ENCODE measurements at regions not wholly inside any gene's neighbourhood (a gene's known extent, or its start where the extent isn't known, plus 50 kb on each side); places are given as distances from the start of the nearest gene placed in this dataset.

- DNase-seq, result no peak
Measured at GRCh38 chr20:52540509-52540908, 348.9 kb upstream of the ZFP64 start.

- no peak for DNase-seq
Measured at GRCh38 chr20:52539891-52540290, 348.3 kb upstream of the ZFP64 start.

- no peak for DNase-seq
Measured at GRCh38 chr20:52536841-52537400, 345.3 kb upstream of the ZFP64 start.

- DNase-seq, result no peak
Measured at GRCh38 chr20:52536040-52536439, 344.5 kb upstream of the ZFP64 start.

- DNase-seq, result no peak
Measured at GRCh38 chr20:52534616-52535015, 343.0 kb upstream of the ZFP64 start.

GRCh38 chr20:52533401-52533800 is 341.8 kb upstream of the ZFP64 start:
- DNase-seq, result no peak

- no peak for DNase-seq
Measured at GRCh38 chr20:52532674-52533073, 341.1 kb upstream of the ZFP64 start.

GRCh38 chr20:52530571-52530970 is 339.0 kb upstream of the ZFP64 start:
- no peak for DNase-seq

GRCh38 chr20:52529826-52530225 is 338.2 kb upstream of the ZFP64 start:
- no peak for DNase-seq

- no peak for DNase-seq
Measured at GRCh38 chr20:52524861-52525260, 333.3 kb upstream of the ZFP64 start.

GRCh38 chr20:52518735-52519134 is 327.2 kb upstream of the ZFP64 start:
- no peak for DNase-seq

GRCh38 chr20:52515877-52516276 is 324.3 kb upstream of the ZFP64 start:
- DNase-seq, result no peak

GRCh38 chr20:52500157-52500556 is 308.6 kb upstream of the ZFP64 start:
- no peak for DNase-seq

GRCh38 chr20:52497731-52498130 is 306.2 kb upstream of the ZFP64 start:
- no peak for DNase-seq

- no peak for DNase-seq
Measured at GRCh38 chr20:52496191-52496590, 304.6 kb upstream of the ZFP64 start.

- DNase-seq, result no peak
Measured at GRCh38 chr20:52494244-52494643, 302.7 kb upstream of the ZFP64 start.

GRCh38 chr20:52493171-52493721 is 301.7 kb upstream of the ZFP64 start:
- DNase-seq, result no peak

- no peak for DNase-seq
Measured at GRCh38 chr20:52490711-52491430, 299.3 kb upstream of the ZFP64 start.

- DNase-seq, result no peak
Measured at GRCh38 chr20:52484438-52484837, 292.9 kb upstream of the ZFP64 start.

GRCh38 chr20:52483382-52483781 is 291.8 kb upstream of the ZFP64 start:
- DNase-seq, result no peak

- DNase-seq, result no peak
Measured at GRCh38 chr20:52482044-52482443, 290.5 kb upstream of the ZFP64 start.

GRCh38 chr20:52481443-52481842 is 289.9 kb upstream of the ZFP64 start:
- DNase-seq, result no peak

GRCh38 chr20:52476074-52476750 is 284.6 kb upstream of the ZFP64 start:
- no peak for DNase-seq

- DNase-seq, result no peak
Measured at GRCh38 chr20:52473186-52473585, 281.6 kb upstream of the ZFP64 start.
